ENCODE measurements at regions not wholly inside any gene's neighbourhood (a gene's known extent, or its start where the extent isn't known, plus 50 kb on each side); places are given as distances from the start of the nearest gene placed in this dataset.

GRCh38 chr6:121816361-121816760 lies 380.9 kb downstream of the GJA1 start:
- Histone ChIP-seq H3K4me3 (ENCODE audit: low read length) (no peak overlapping the region), H3K4me1 (ENCODE audit: control insufficient read depth, insufficient read depth, low read length) (no peaks in the 10 kb centered on the region), H3K36me3 (ENCODE audit: control insufficient read depth, insufficient read depth, low read length) (no peaks in the 10 kb centered on the region), H3K27ac (ENCODE audit: low read length) (no peak overlapping the region), H3K9me3 (ENCODE audit: control insufficient read depth, insufficient read depth, low read length) (peaks cover 4% of the 10 kb centered on the region), H3K27me3 (ENCODE audit: control insufficient read depth, insufficient read depth, low read length) (no peaks in the 10 kb centered on the region)
- Mint-ChIP-seq H3K27me3 (ENCODE audit: low read depth in 2 of 2) (no peaks in the 10 kb centered on the region), H3K27ac (no peak overlapping the region), H3K36me3 (peaks cover 5% of the 10 kb centered on the region), H3K4me1 (no peaks in the 10 kb centered on the region), H3K9me3 (peaks cover 6 to 22% of the 10 kb centered on the region in 2 donors), H3K4me3 (no peak overlapping the region)
- no peak for ATAC-seq
- intact Hi-C loops (cut with micrococcal nuclease): no loop called here
- DNase-seq: no peak
- 65% methylated on average over 4 of the region's 4 CpGs for WGBS (ENCODE audit: insufficient coverage)
- no peak for TF ChIP-seq CTCF (IDR thresholded peaks at IDR 0.05)

DNA sequence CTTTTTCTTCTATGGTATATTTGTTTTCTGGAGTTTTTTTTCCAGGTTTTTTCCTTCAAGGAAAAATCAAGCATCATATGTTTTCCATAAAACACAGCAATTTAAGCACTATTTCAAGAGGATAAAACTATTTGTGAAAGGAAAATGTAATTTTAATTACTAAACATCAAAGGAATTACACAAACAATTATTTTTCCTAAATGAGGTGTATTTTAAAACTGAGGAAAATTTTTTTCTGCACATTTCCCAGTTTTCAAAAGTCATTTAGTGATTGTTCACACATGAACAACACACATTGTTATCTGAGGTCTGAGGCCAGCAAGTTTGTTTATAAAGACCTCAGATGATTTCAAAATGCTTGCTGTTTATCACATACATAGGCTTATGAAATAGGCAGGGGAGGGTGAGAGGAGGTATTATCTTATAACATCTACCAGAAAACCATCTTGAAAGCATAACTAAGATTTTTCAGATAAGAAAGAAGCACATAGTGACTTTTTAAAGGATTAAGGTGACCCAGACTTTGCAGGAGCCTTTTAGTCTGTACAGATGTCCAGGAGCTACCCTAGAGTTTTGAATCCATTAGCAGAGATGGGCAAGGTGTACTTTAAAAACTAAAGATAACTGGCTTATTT lies 381.6 kb downstream of the GJA1 start:
- Histone ChIP-seq H3K36me3 (ENCODE audit: control insufficient read depth, insufficient read depth, low read length) (no peaks in the 10 kb centered on the region), H3K4me1 (ENCODE audit: control insufficient read depth, insufficient read depth, low read length) (no peaks in the 10 kb centered on the region), H3K27me3 (ENCODE audit: control insufficient read depth, insufficient read depth, low read length) (no peaks in the 10 kb centered on the region), H3K9me3 (ENCODE audit: control insufficient read depth, insufficient read depth, low read length) (peaks cover 4% of the 10 kb centered on the region), H3K27ac (ENCODE audit: low read length) (no peak overlapping the region), H3K4me3 (ENCODE audit: low read length) (no peak overlapping the region)
- Mint-ChIP-seq H3K4me3 (no peak overlapping the region), H3K4me1 (no peaks in the 10 kb centered on the region), H3K36me3 (peaks cover 5% of the 10 kb centered on the region), H3K27me3 (ENCODE audit: low read depth in 2 of 2) (no peaks in the 10 kb centered on the region), H3K27ac (no peak overlapping the region), H3K9me3 (peaks cover 7 to 18% of the 10 kb centered on the region in 2 donors)
- DNase-seq (no peak), ATAC-seq (no peak)
- intact Hi-C loops (cut with micrococcal nuclease): no loop called here
- no peak for TF ChIP-seq CTCF (IDR thresholded peaks at IDR 0.05)

GRCh38 chr6:121823437-121823851 lies 388.0 kb downstream of the GJA1 start:
- no peak for TF ChIP-seq CTCF (IDR thresholded peaks at IDR 0.05)
- Histone ChIP-seq H3K4me1 (ENCODE audit: control insufficient read depth, insufficient read depth, low read length) (no peaks in the 10 kb centered on the region), H3K4me3 (ENCODE audit: low read length) (no peak overlapping the region), H3K27ac (ENCODE audit: low read length) (no peak overlapping the region), H3K36me3 (ENCODE audit: control insufficient read depth, insufficient read depth, low read length) (no peaks in the 10 kb centered on the region), H3K9me3 (ENCODE audit: control insufficient read depth, insufficient read depth, low read length) (peaks cover 4% of the 10 kb centered on the region), H3K27me3 (ENCODE audit: control insufficient read depth, insufficient read depth, low read length) (no peaks in the 10 kb centered on the region)
- no peak for ATAC-seq
- Mint-ChIP-seq H3K4me3 (no peak overlapping the region), H3K4me1 (no peaks in the 10 kb centered on the region), H3K36me3 (peaks cover 5% of the 10 kb centered on the region), H3K27me3 (ENCODE audit: low read depth in 2 of 2) (no peaks in the 10 kb centered on the region), H3K27ac (no peak overlapping the region), H3K9me3 (peaks cover 15 to 17% of the 10 kb centered on the region in 2 donors)
- WGBS (ENCODE audit: insufficient coverage): 63% methylated on average over 1 of the region's 1 CpG
- no peak for DNase-seq
- intact Hi-C loops (cut with micrococcal nuclease): no loop called here

- WGBS (ENCODE audit: insufficient coverage): 78% methylated on average over 4 of the region's 4 CpGs
- intact Hi-C loops (cut with micrococcal nuclease): no loop called here
- ATAC-seq (no peak), DNase-seq (no peak)
- TF ChIP-seq CTCF (IDR thresholded peaks at IDR 0.05): no peak
- Mint-ChIP-seq H3K4me3 (no peak overlapping the region), H3K27ac (no peak overlapping the region), H3K27me3 (ENCODE audit: low read depth in 2 of 2) (no peaks in the 10 kb centered on the region), H3K4me1 (no peaks in the 10 kb centered on the region), H3K36me3 (no peaks in the 10 kb centered on the region), H3K9me3 (peaks cover 3 to 11% of the 10 kb centered on the region in 2 donors)
- no peak overlapping the region for H3K27ac ChIP-seq (ENCODE audit: low read length)
- no peaks in the 10 kb centered on the region for H3K9me3 ChIP-seq (ENCODE audit: control insufficient read depth, insufficient read depth, low read length)
- H3K4me1 ChIP-seq (ENCODE audit: control insufficient read depth, insufficient read depth, low read length): no peaks in the 10 kb centered on the region
- no peak overlapping the region for H3K4me3 ChIP-seq (ENCODE audit: low read length)
- H3K36me3 ChIP-seq (ENCODE audit: control insufficient read depth, insufficient read depth, low read length): no peaks in the 10 kb centered on the region
- H3K27me3 ChIP-seq (ENCODE audit: control insufficient read depth, insufficient read depth, low read length): no peaks in the 10 kb centered on the region
Observed at GRCh38 chr6:121826156-121826810, 390.8 kb downstream of the GJA1 start.
